ENCODE measurements at regions not wholly inside any gene's neighbourhood (a gene's known extent, or its start where the extent isn't known, plus 50 kb on each side); places are given as distances from the start of the nearest gene placed in this dataset.
"Not testable (repeated sequence)": the region's sequence is repeated elsewhere in the genome, so short reads cannot be mapped to it uniquely, and the experiment has no call there.

GRCh38 chr1:101431956-101432510, 195.2 kb downstream of the S1PR1 start:
- DNase-seq = no peak

GRCh38 chr1:101435831-101436511, 199.2 kb downstream of the S1PR1 start:
- DNase-seq = no peak

- no peak for DNase-seq
Measured at GRCh38 chr1:101437800-101438199, 201.0 kb downstream of the S1PR1 start.

GRCh38 chr1:101438359-101438758, 201.5 kb downstream of the S1PR1 start:
- DNase-seq = no peak

GRCh38 chr1:101440485-101440884, 203.7 kb downstream of the S1PR1 start:
- no peak for DNase-seq

GRCh38 chr1:101444381-101444780, 207.6 kb downstream of the S1PR1 start:
- DNase-seq = no peak

GRCh38 chr1:101444873-101445618, 208.2 kb downstream of the S1PR1 start:
- DNase-seq = no peak

- DNase-seq = no peak
Measured at GRCh38 chr1:101448018-101448417, 211.2 kb downstream of the S1PR1 start.

GRCh38 chr1:101450691-101451090, 213.9 kb downstream of the S1PR1 start:
- DNase-seq = not testable (repeated sequence)

GRCh38 chr1:101451888-101452287, 215.1 kb downstream of the S1PR1 start:
- DNase-seq = no peak

GRCh38 chr1:101452825-101453224, 216.0 kb downstream of the S1PR1 start:
- DNase-seq = no peak

GRCh38 chr1:101453844-101454243, 217.0 kb downstream of the S1PR1 start:
- DNase-seq = no peak

- no peak for DNase-seq
Measured at GRCh38 chr1:101455166-101455565, 218.3 kb downstream of the S1PR1 start.

GRCh38 chr1:101460739-101461138, 223.9 kb downstream of the S1PR1 start:
- DNase-seq = no peak

GRCh38 chr1:101463195-101463594, 226.4 kb downstream of the S1PR1 start:
- DNase-seq = no peak

GRCh38 chr1:101465941-101466340, 229.1 kb downstream of the S1PR1 start:
- no peak for DNase-seq

- no peak for DNase-seq
Measured at GRCh38 chr1:101474039-101474665, 237.3 kb downstream of the S1PR1 start.

GRCh38 chr1:101476541-101476940, 239.7 kb downstream of the S1PR1 start:
- DNase-seq = no peak

- no peak for DNase-seq
Measured at GRCh38 chr1:101479945-101480344, 243.1 kb downstream of the S1PR1 start.

- no peak for DNase-seq
Measured at GRCh38 chr1:101482306-101482705, 245.5 kb downstream of the S1PR1 start.

GRCh38 chr1:101483982-101484688, 247.3 kb downstream of the S1PR1 start:
- no peak for DNase-seq

GRCh38 chr1:101484689-101485338, 248.0 kb downstream of the S1PR1 start:
- DNase-seq = no peak

- no peak for DNase-seq
Measured at GRCh38 chr1:101485712-101486111, 248.9 kb downstream of the S1PR1 start.
